HUDEP-2 (cell line): ENCODE measurements at regions not wholly inside any gene's neighbourhood (a gene's known extent, or its start where the extent isn't known, plus 50 kb on each side); places are given as distances from the start of the nearest gene placed in this dataset.

Experiments used
- DNase-seq, 76 experiments: peaks; one replicate each; lab custom pipeline; 2025; ENCODE audit not compliant: unreplicated experiment in 76 of 76; lab: John Stamatoyannopoulos, UW

- no peak for DNase-seq
These were observed 298.6 kb downstream of the PABPC4L start for GRCh38 chr4:133903029-133903428.

DNA sequence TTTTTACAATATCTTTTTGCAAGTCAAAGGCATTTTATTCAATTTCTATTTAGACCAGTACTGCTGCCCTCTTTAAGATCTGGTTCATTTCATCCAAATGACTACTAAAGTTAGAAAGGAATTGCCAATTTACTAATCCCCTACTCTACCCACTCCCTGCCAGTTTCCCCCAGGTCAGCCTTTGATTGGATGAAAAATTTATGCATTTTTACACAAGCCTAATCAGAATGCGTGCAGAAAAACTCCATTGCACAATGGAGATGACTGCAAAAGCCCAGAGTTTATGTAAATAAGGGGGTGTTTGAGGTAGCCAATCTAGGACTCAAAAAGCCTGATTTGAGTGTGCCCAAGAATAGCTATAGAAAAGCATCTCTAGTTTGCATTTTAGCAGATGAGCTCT lies 310.6 kb downstream of the PABPC4L start:
- DNase-seq, result no peak

GRCh38 chr4:133887723-133888122 lies 313.9 kb downstream of the PABPC4L start:
- no peak for DNase-seq

GRCh38 chr4:133869486-133869885 lies 332.1 kb downstream of the PABPC4L start:
- no peak for DNase-seq

GRCh38 chr4:133868856-133869255 lies 332.7 kb downstream of the PABPC4L start:
- DNase-seq, result no peak

- no peak for DNase-seq
These were observed 335.3 kb downstream of the PABPC4L start for GRCh38 chr4:133866328-133866699.

- peak in 3 of 76 experiments; percentile 1 to 4 (median 1) for DNase-seq
These were observed 335.8 kb downstream of the PABPC4L start for GRCh38 chr4:133865612-133866327.

- no peak for DNase-seq
These were observed 338.4 kb downstream of the PABPC4L start for GRCh38 chr4:133863153-133863552.

GRCh38 chr4:133856731-133857355 lies 344.7 kb downstream of the PABPC4L start:
- no peak for DNase-seq

DNA sequence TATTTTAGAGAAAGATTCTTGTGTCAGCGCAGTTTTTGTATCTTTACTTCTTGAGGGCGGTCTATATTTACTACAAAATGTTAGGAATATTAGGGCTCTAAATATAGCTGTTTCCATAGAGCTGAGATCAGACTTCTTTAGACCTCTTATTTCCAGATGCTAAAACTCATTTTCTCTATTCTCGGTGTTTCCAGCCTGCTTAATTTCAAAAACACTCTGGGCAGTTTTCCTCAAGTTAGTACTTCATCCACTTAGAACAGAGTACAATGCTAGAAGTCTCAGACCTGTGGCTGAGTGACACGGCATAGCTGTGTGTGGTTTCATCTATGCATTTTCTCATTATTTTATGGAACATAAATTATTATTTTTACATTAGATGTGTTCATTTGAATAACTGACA lies 346.6 kb downstream of the PABPC4L start:
- no peak for DNase-seq

GRCh38 chr4:133839326-133839725 lies 362.3 kb downstream of the PABPC4L start:
- DNase-seq, result peak in 5 of 76 experiments; percentile 6 to 29 (median 8)

DNA sequence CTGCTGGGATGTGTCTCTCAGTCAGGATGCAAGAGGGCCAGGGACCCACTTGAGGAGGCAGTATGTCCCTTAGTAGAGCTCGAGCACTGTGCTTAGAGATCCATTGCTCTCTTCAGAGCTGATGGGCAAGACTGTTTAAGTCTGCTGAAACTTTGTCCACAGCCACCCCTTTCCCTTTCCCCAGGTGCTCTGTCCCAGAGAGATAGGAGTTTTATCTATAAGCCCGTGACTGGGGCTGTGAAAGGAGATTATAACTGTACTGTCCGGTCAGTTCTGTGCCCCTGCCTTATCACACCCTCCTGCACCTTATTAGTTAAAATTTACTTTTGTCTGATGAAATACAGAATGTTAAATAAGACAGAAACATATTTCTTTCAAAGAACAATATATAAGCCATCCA lies 378.4 kb downstream of the PABPC4L start:
- DNase-seq, result peak in 25 of 76 experiments; percentile 0 to 69 (median 37)

- DNase-seq, result no peak
These were observed 388.6 kb downstream of the PABPC4L start for GRCh38 chr4:133812954-133813353.

- no peak for DNase-seq
These were observed 389.4 kb downstream of the PABPC4L start for GRCh38 chr4:133812236-133812635.

DNA sequence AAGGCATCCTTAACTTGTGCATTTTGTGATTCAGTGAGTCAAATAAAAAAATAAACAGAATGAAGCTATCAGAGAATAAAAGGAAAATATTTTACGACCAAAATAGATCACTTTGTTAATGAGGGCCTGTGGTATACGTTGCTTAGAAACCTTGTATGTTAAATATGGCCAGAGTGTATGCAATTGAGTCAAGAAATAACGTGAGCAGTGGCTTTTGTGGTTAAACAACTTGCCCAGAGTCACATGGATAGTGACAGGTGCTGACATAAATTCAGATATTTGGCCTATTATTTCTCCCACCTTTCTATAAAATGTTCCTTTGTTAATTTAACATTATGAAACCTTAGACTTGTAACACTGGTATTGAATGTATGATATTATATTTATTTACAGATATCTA lies 393.4 kb downstream of the PABPC4L start:
- no peak for DNase-seq

- DNase-seq, result no peak
These were observed 398.2 kb downstream of the PABPC4L start for GRCh38 chr4:133803341-133803740.

GRCh38 chr4:133802359-133803140 lies 399.0 kb downstream of the PABPC4L start:
- no peak for DNase-seq

DNA sequence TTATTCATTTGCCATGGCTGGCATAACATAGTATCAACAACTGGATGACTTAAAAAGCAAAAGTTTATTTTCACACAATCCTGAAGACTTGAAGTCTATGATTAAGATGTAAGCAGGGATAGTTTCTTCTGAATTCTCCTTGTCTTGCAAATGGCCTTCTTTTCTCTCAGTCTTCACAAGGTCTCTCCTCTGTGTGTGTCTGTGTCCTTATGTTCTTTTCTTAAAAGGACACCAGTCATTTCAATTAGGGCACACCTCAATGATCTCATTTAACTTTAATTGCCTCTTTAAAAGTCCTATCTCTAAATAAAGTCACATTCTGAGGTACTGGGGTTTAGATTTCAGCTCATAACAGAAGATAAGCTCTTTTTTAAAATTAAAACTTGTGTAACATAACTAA lies 399.7 kb downstream of the PABPC4L start:
- DNase-seq, result no peak

DNA sequence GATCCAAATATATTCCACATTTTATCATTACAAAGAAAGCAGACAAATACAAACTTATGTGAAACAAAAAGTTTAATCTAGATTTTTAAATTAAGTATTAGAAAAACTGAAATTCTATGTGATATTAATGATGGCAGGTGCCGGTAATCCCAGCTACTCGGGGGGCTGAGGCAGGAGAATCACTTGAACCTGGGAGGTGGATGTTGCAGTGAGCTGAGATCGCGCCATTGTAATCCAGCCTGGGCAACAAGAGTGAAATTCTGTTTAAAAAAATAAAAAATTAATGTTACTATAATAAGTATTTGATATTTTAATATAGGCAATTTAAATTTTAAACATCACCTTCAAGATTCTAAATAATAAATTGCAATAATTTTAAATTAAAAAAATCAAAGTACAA lies 400.6 kb downstream of the PABPC4L start:
- DNase-seq, result no peak

GRCh38 chr4:133799717-133800315 lies 401.8 kb downstream of the PABPC4L start:
- no peak for DNase-seq

DNA sequence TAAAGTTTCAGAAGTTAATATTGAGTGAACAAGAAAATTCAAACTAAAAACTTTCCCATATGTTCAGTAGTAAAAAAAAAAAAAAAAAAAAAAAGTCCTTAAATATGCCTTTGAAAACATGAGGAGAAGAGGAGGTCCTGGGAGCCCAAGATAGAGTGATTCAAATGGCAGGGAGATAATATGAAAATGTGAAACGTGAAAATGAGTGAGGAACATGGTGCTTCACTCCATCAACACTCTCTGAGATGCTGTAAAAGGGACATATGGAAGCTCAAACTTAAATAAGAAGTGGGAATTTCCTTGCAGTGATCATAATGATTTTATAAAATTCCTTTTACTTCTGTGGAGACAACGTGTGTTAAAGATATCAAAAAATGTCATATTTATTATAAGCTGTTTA lies 423.9 kb downstream of the PABPC4L start:
- no peak for DNase-seq
